ENCODE measurements at regions not wholly inside any gene's neighbourhood (a gene's known extent, or its start where the extent isn't known, plus 50 kb on each side); places are given as distances from the start of the nearest gene placed in this dataset.
"Not testable (repeated sequence)": the region's sequence is repeated elsewhere in the genome, so short reads cannot be mapped to it uniquely, and the experiment has no call there.

- no peak for TF ChIP-seq CTCF (IDR thresholded peaks at IDR 0.05; ENCODE audit: low read depth, low read length)
- Histone ChIP-seq H3K27ac (no peak overlapping the region), H3K9me3 (ENCODE audit: low read depth) (no peaks in the 10 kb centered on the region), H3K27me3 (no peaks in the 10 kb centered on the region), H3K4me3 (no peak overlapping the region), H3K4me1 (ENCODE audit: low read depth) (peaks cover 10% of the 10 kb centered on the region), H3K36me3 (no peaks in the 10 kb centered on the region)
- DNase-seq (ENCODE audit: low read depth in 1 of 2, low spot score in 1 of 2) = no peak
Observed at GRCh38 chr12:14240873-14241220, 124.6 kb upstream of the ATF7IP start.

- not testable (repeated sequence) for H3K36me3 ChIP-seq; DNase-seq (ENCODE audit: low read depth in 1 of 2, low spot score in 1 of 2); H3K9me3 ChIP-seq (ENCODE audit: low read depth); H3K27ac ChIP-seq; H3K4me3 ChIP-seq; H3K27me3 ChIP-seq
- peaks cover 10% of the 10 kb centered on the region for H3K4me1 ChIP-seq (ENCODE audit: low read depth)
Observed at GRCh38 chr12:14242825-14243224, 122.7 kb upstream of the ATF7IP start.

- H3K4me3 ChIP-seq = no peak overlapping the region
- no peak overlapping the region for H3K27ac ChIP-seq
- H3K36me3 ChIP-seq = no peaks in the 10 kb centered on the region
- no peaks in the 10 kb centered on the region for H3K9me3 ChIP-seq (ENCODE audit: low read depth)
- TF ChIP-seq CTCF (IDR thresholded peaks at IDR 0.05; ENCODE audit: low read depth, low read length) = no peak
- peaks cover 10% of the 10 kb centered on the region for H3K4me1 ChIP-seq (ENCODE audit: low read depth)
- DNase-seq (ENCODE audit: low read depth in 1 of 2, low spot score in 1 of 2) = no peak
- H3K27me3 ChIP-seq = no peaks in the 10 kb centered on the region
Observed at GRCh38 chr12:14243941-14244340, 121.5 kb upstream of the ATF7IP start.

GRCh38 chr12:14244876-14245669 is 120.4 kb upstream of the ATF7IP start:
- H3K9me3 ChIP-seq (ENCODE audit: low read depth) = no peaks in the 10 kb centered on the region
- H3K4me1 ChIP-seq (ENCODE audit: low read depth) = peaks cover under 1% of the 10 kb centered on the region
- no peak for DNase-seq (ENCODE audit: low read depth in 1 of 2, low spot score in 1 of 2)
- H3K4me3 ChIP-seq = no peak overlapping the region
- H3K27ac ChIP-seq = no peak overlapping the region
- H3K36me3 ChIP-seq = no peaks in the 10 kb centered on the region
- TF ChIP-seq CTCF (IDR thresholded peaks at IDR 0.05; ENCODE audit: low read depth, low read length) = no peak
- H3K27me3 ChIP-seq = no peaks in the 10 kb centered on the region

GRCh38 chr12:14247166-14247565 is 118.3 kb upstream of the ATF7IP start:
- no peak overlapping the region for H3K4me3 ChIP-seq
- DNase-seq (ENCODE audit: low read depth in 1 of 2, low spot score in 1 of 2) = no peak
- no peaks in the 10 kb centered on the region for H3K27me3 ChIP-seq
- H3K9me3 ChIP-seq (ENCODE audit: low read depth) = no peaks in the 10 kb centered on the region
- no peak for TF ChIP-seq CTCF (IDR thresholded peaks at IDR 0.05; ENCODE audit: low read depth, low read length)
- H3K36me3 ChIP-seq = no peaks in the 10 kb centered on the region
- no peak overlapping the region for H3K27ac ChIP-seq
- H3K4me1 ChIP-seq (ENCODE audit: low read depth) = no peaks in the 10 kb centered on the region

GRCh38 chr12:14249368-14249767 is 116.1 kb upstream of the ATF7IP start:
- Histone ChIP-seq H3K27ac (no peak overlapping the region), H3K4me3 (no peak overlapping the region), H3K9me3 (ENCODE audit: low read depth) (no peaks in the 10 kb centered on the region), H3K36me3 (no peaks in the 10 kb centered on the region), H3K27me3 (no peaks in the 10 kb centered on the region), H3K4me1 (ENCODE audit: low read depth) (no peaks in the 10 kb centered on the region)
- no peak for TF ChIP-seq CTCF (IDR thresholded peaks at IDR 0.05; ENCODE audit: low read depth, low read length)
- DNase-seq (ENCODE audit: low read depth in 1 of 2, low spot score in 1 of 2) = no peak
